K562 (cell line): ENCODE measurements at regions not wholly inside any gene's neighbourhood (a gene's known extent, or its start where the extent isn't known, plus 50 kb on each side); places are given as distances from the start of the nearest gene placed in this dataset.

Source experiments
- ATAC-seq: fragments of 200-7000 bp; cut with Tn5 transposase; 3 replicates; pipeline ENCODE4 v1.9.1; 2020; ENCODE audit warnings: moderate library complexity
- BruUV-seq: library from RNA; stranded (reverse); fragments of 400-500 nt; replicated peaks from 2 replicates; lab custom pipeline; 2021; lab: Mats Ljungman, UMichigan
- CTCF ChIA-PET: fragments of 300-600 bp; formaldehyde crosslinking; extraction: SDS; loops from one replicate; lab custom pipeline; 2021; ENCODE audit warnings: low intra/inter-chr PET ratio; lab: Yijun Ruan, JAX
- POLR2A ChIA-PET: fragments of 300-600, 350-650 bp; sonication (Branson Sonifier 250); formaldehyde crosslinking; extraction: SDS; loops from one replicate; lab custom pipeline; 2021; ENCODE audit warnings: antibody characterized with exemption, inconsistent platforms; lab: Yijun Ruan, JAX
- DNase-seq, 4 experiments: peaks; one replicate each; pipeline versions ENCODE4 v3.0.0 to v3.0.0-alpha.2; 2011 to 2018; ENCODE audit warnings: low spot score in 3 of 4, mixed read lengths in 3 of 4; ENCODE audit errors: extremely low read depth in 1 of 4
- FAIRE-seq: peaks from 2 replicates; lab custom pipeline; 2011; peaks lifted over from hg19 to GRCh38; lab: Jason Lieb, UNC
- H2AFZ ChIP-seq: 2 replicates; pipeline ENCODE4 v1.6.0; 2011; ENCODE audit warnings: low read depth, low read length, control low read depth, inconsistent platforms
- H3K27ac ChIP-seq: fragments of 200-600 bp; 3 replicates; pipeline ENCODE4 v1.8.0; 2011; ENCODE audit warnings: low read depth, mild to moderate bottlenecking, control low read depth, inconsistent platforms, low read length, moderate library complexity, mixed read lengths; ENCODE audit errors: extremely low read depth
- H3K27me3 ChIP-seq, 2 experiments: fragments of 300-600 bp in 1 of 2; 2 replicates in 1 of 2; 3 replicates in 1 of 2; pipeline versions ENCODE4 v1.6.0 to v1.8.0; 2011; ENCODE audit warnings: inconsistent platforms in 2 of 2, low read length in 2 of 2, mild to moderate bottlenecking in 1 of 2, mixed read lengths in 1 of 2, moderate library complexity in 1 of 2; ENCODE audit not compliant: control insufficient read depth in 2 of 2, insufficient read depth in 2 of 2
- H3K36me3 ChIP-seq: fragments of 300-600 bp; 3 replicates; pipeline ENCODE4 v1.8.0; 2011; ENCODE audit warnings: mild to moderate bottlenecking, low read length, inconsistent platforms; ENCODE audit not compliant: control insufficient read depth, insufficient read depth
- H3K4me1 ChIP-seq, 2 experiments: fragments of 200-600 bp in 1 of 2; replicated peaks in 1 of 2; 2 replicates in 1 of 2; 3 replicates in 1 of 2; pipeline versions ENCODE4 v1.5.1 to v1.8.0; 2011; ENCODE audit warnings: inconsistent platforms in 2 of 2, low read length in 2 of 2, mild to moderate bottlenecking in 1 of 2, mixed read lengths in 1 of 2, moderate library complexity in 1 of 2; ENCODE audit not compliant: control insufficient read depth in 2 of 2, insufficient read depth in 2 of 2
- H3K4me2 ChIP-seq: 2 replicates; pipeline ENCODE4 v1.6.1; 2011; ENCODE audit warnings: low read length, control low read depth, inconsistent platforms, mixed read lengths; ENCODE audit not compliant: insufficient read depth
- H3K4me3 ChIP-seq: fragments of 200-600 bp; sonication (generic), shearing (Covaris generic); 2 replicates; pipeline ENCODE4 v1.5.1; 2016; ENCODE audit warnings: control low read depth, inconsistent platforms
- H3K79me2 ChIP-seq: fragments of 200-600 bp; 3 replicates; pipeline ENCODE4 v1.8.0; 2011; ENCODE audit warnings: low read length, inconsistent platforms; ENCODE audit not compliant: control insufficient read depth, insufficient read depth
- H3K9ac ChIP-seq, 2 experiments: 2 replicates each; pipeline versions ENCODE4 v1.6.0 to v1.6.1; 2011; ENCODE audit warnings: low read depth in 2 of 2, low read length in 2 of 2, control low read depth in 1 of 2, inconsistent platforms in 1 of 2, mild to moderate bottlenecking in 1 of 2, mixed read lengths in 1 of 2; ENCODE audit not compliant: insufficient read depth in 1 of 2
- H3K9me1 ChIP-seq: one replicate; pipeline ENCODE4 v1.6.0; 2011; ENCODE audit warnings: inconsistent platforms, mild to moderate bottlenecking, low read length, moderate library complexity; ENCODE audit not compliant: control insufficient read depth, insufficient read depth
- H3K9me3 ChIP-seq: replicated peaks from 2 replicates; pipeline ENCODE4 v1.5.1; 2011; ENCODE audit warnings: low read depth, low read length, inconsistent platforms; ENCODE audit not compliant: control insufficient read depth, insufficient read depth
- H4K20me1 ChIP-seq: replicated peaks from 2 replicates; pipeline ENCODE4 v1.6.1; 2011; ENCODE audit warnings: low read length, inconsistent platforms, mixed read lengths; ENCODE audit not compliant: control insufficient read depth, insufficient read depth
- CC2D1A ChIP-seq: fragments of 450-650 bp; IDR thresholded peaks from 2 replicates; pipeline ENCODE4 v1.6.1; 2017; ENCODE audit warnings: mild to moderate bottlenecking
- CGGBP1 ChIP-seq: fragments of 250-450 bp; sonication (Bioruptor Pico); IDR thresholded peaks from 2 replicates; pipeline ENCODE4 v1.9.0; 2021; ENCODE audit warnings: mild to moderate bottlenecking
- CREB5 ChIP-seq: fragments of 250-450 bp; sonication (Bioruptor Pico); IDR thresholded peaks from 2 replicates; pipeline ENCODE4 v1.5.0; 2020; ENCODE audit warnings: mild to moderate bottlenecking
- HINFP ChIP-seq: fragments of 450-650 bp; conservative IDR thresholded peaks from 2 replicates; pipeline ENCODE4 v1.6.1; 2016; ENCODE audit warnings: missing genetic modification characterization, low read depth, mild to moderate bottlenecking, control low read depth, missing compliant biosample characterization
- MTA1 ChIP-seq: fragments of 450-650 bp; IDR thresholded peaks from 2 replicates; pipeline ENCODE4 v1.6.1; 2017; ENCODE audit warnings: borderline replicate concordance
- TFAM ChIP-seq: fragments of 250-450 bp; sonication (Bioruptor Pico); conservative IDR thresholded peaks from 2 replicates; pipeline ENCODE4 v1.5.0; 2021; ENCODE audit warnings: mild to moderate bottlenecking, moderate library complexity
- ZNF398 ChIP-seq: fragments of 250-450 bp; sonication (Bioruptor Pico); IDR thresholded peaks from 2 replicates; pipeline ENCODE4 v1.8.0; 2021; ENCODE audit warnings: moderate library complexity, mild to moderate bottlenecking, inconsistent platforms
- ZNF780A ChIP-seq: fragments of 250-450 bp; sonication (Bioruptor Pico); IDR thresholded peaks from 2 replicates; pipeline ENCODE4 v1.5.0; 2021; ENCODE audit warnings: mild to moderate bottlenecking
- WGBS: fragments of 100-300 bp; shearing (Covaris generic); methylation state at CpG from one replicate; pipeline ENCODE4 v1.1.6; 2016; ENCODE audit warnings: low coverage, mixed read lengths; ENCODE audit not compliant: insufficient coverage; ENCODE audit errors: missing lambda C conversion rate; 5-methylcytosine and 5-hydroxymethylcytosine counted together
- in situ Hi-C: fragments of 300-500 bp; cut with MboI; formaldehyde crosslinking; loops from 4 replicates; pipeline ENCODE4 v1.15.0; 2018; ENCODE audit warnings: inconsistent platforms, mixed read lengths
- intact Hi-C: fragments of 100-400 bp; cut with micrococcal nuclease; formaldehyde crosslinking; loops from 2 replicates; pipeline ENCODE4 v1.14.2; 2022
- TF ChIP-seq, protein P1 (sequence below): sonication (generic); formaldehyde crosslinking; IDR thresholded peaks from 2 replicates; pipeline ENCODE4 v1.8.1; 2023; ENCODE audit warnings: mild to moderate bottlenecking, missing genetic modification reagents
- TF ChIP-seq, protein P2 (sequence below): IDR thresholded peaks from 3 replicates; pipeline ENCODE4 v1.6.1; 2011; ENCODE audit warnings: borderline replicate concordance, mild to moderate bottlenecking; ENCODE audit not compliant: insufficient read length, insufficient read depth

DNA sequence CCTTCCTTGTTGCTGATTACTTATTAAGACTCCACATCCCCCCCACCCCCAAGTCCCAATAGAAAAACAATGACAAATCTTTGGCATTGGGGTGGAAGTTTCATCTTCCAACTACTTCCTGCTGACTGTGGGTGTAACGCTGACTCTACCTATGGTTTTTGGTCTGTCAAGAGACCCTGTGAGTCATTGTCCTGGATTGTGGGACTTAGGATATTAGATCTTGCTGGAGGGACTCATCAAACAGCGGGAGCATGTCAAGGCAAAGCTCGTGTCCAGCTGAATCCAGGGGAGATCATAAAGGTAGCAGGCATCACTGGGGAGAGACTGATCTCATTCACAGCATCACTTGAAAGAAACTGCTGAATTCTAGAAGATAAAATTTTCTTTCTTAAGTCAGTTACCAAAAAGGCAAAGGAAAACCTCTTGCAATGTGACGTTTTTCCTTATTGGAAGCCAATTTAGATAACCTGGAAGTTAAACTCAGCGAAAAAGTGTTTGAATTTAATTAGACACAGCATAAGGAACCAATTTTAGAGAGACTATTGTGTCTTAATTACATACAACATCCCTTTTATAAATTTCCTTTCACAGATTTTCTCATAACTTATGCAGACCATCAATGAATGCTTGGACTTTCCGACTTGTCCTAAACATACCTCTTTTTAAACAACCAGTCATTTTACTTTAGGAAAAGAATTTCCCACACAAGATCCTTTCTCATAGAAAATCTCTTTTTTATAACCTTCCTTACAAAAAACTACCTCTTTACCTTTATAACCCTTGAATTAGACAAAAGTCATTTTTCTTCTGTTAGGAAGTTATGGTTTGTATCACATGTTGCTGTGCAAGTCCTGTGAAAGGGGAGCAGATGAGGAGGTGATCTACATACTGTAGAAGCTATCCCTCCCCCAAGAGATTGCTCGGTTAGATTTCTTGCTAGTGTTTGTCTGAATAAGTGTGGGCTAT lies 94.6 kb upstream of the SCAF11 start:
- TF ChIP-seq TFAM (CRISPR knock-in tag) = no peak
- no peak for TF ChIP-seq CGGBP1 (CRISPR knock-in tag)
- TF ChIP-seq, protein P1, sequence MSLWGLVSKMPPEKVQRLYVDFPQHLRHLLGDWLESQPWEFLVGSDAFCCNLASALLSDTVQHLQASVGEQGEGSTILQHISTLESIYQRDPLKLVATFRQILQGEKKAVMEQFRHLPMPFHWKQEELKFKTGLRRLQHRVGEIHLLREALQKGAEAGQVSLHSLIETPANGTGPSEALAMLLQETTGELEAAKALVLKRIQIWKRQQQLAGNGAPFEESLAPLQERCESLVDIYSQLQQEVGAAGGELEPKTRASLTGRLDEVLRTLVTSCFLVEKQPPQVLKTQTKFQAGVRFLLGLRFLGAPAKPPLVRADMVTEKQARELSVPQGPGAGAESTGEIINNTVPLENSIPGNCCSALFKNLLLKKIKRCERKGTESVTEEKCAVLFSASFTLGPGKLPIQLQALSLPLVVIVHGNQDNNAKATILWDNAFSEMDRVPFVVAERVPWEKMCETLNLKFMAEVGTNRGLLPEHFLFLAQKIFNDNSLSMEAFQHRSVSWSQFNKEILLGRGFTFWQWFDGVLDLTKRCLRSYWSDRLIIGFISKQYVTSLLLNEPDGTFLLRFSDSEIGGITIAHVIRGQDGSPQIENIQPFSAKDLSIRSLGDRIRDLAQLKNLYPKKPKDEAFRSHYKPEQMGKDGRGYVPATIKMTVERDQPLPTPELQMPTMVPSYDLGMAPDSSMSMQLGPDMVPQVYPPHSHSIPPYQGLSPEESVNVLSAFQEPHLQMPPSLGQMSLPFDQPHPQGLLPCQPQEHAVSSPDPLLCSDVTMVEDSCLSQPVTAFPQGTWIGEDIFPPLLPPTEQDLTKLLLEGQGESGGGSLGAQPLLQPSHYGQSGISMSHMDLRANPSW (CRISPR knock-in tag) = no peak
- no peak for TF ChIP-seq CC2D1A
- no peak for TF ChIP-seq ZNF398 (CRISPR knock-in tag)
- TF ChIP-seq CREB5 (CRISPR knock-in tag) = no peak
- no peak for TF ChIP-seq ZNF780A
- no peak for TF ChIP-seq MTA1
- TF ChIP-seq HINFP (tag) = no peak
- TF ChIP-seq, protein P2, sequence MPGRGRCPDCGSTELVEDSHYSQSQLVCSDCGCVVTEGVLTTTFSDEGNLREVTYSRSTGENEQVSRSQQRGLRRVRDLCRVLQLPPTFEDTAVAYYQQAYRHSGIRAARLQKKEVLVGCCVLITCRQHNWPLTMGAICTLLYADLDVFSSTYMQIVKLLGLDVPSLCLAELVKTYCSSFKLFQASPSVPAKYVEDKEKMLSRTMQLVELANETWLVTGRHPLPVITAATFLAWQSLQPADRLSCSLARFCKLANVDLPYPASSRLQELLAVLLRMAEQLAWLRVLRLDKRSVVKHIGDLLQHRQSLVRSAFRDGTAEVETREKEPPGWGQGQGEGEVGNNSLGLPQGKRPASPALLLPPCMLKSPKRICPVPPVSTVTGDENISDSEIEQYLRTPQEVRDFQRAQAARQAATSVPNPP = no peak
- CTCF ChIA-PET = no interaction called here

More for the DNA sequence above, 94.6 kb upstream of the SCAF11 start:
- BruUV-seq = no TSS peak
- no peak overlapping the region for H2AFZ ChIP-seq
- no peak overlapping the region for H3K4me3 ChIP-seq
- H3K9me1 ChIP-seq = no peaks in the 10 kb centered on the region
- FAIRE-seq (no peak), DNase-seq (no peak), ATAC-seq (no peak)
- H3K4me1 ChIP-seq = no peaks in the 10 kb centered on the region
- POLR2A ChIA-PET = no interaction called here
- 0 out of 5 replicates have a peak, but pooled peaks cover 0 to 3% of the 10 kb centered on the region in 2 experiments for H3K27me3 ChIP-seq
- intact Hi-C loops (no loop called here), in situ Hi-C loops (no loop called here)
- H3K4me2 ChIP-seq = no peak overlapping the region
- no peaks in the 10 kb centered on the region for H3K79me2 ChIP-seq
- no peak overlapping the region for H3K9ac ChIP-seq
- WGBS = 2% methylated on average over 7 of the region's 7 CpGs
- no peaks in the 10 kb centered on the region for H3K36me3 ChIP-seq
- no peaks in the 10 kb centered on the region for H3K9me3 ChIP-seq
- H3K27ac ChIP-seq = no peak overlapping the region
- no peaks in the 10 kb centered on the region for H4K20me1 ChIP-seq
